HepG2 (cell line): ENCODE measurements at regions not wholly inside any gene's neighbourhood (a gene's known extent, or its start where the extent isn't known, plus 50 kb on each side); places are given as distances from the start of the nearest gene placed in this dataset.
A peak's percentile ranks its signal among the peaks of the same experiment; 100 is the strongest.

Experiments
- FOXP1 ChIP-seq, 2 experiments: fragments of 450-650 bp in 1 of 2; IDR thresholded peaks; 2 replicates each; pipeline ENCODE4 v1.6.1; 2017 to 2018; ENCODE audit warnings: antibody characterized with exemption in 1 of 2
- GFI1 ChIP-seq: sonication (generic); formaldehyde crosslinking; IDR thresholded peaks from 2 replicates; pipeline ENCODE4 v1.5.0; 2020; ENCODE audit warnings: missing genetic modification reagents, mild to moderate bottlenecking, borderline replicate concordance
- KIAA2018 ChIP-seq: sonication (generic); formaldehyde crosslinking; IDR thresholded peaks from 2 replicates; pipeline ENCODE4 v1.5.0; 2020; ENCODE audit warnings: mild to moderate bottlenecking, missing genetic modification reagents, borderline replicate concordance
- PAWR ChIP-seq: sonication (generic); formaldehyde crosslinking; IDR thresholded peaks from 2 replicates; pipeline ENCODE4 v1.4.0; 2020; ENCODE audit warnings: missing genetic modification reagents, mild to moderate bottlenecking, borderline replicate concordance
- SAFB2 ChIP-seq: sonication (generic); formaldehyde crosslinking; IDR thresholded peaks from 2 replicates; pipeline ENCODE4 v1.5.1; 2020; ENCODE audit warnings: missing genetic modification reagents, low read depth, mild to moderate bottlenecking, borderline replicate concordance
- SETDB1 ChIP-seq: sonication (generic); formaldehyde crosslinking; IDR thresholded peaks from 2 replicates; pipeline ENCODE4 v1.5.1; 2020; ENCODE audit warnings: missing genetic modification reagents, mild to moderate bottlenecking, borderline replicate concordance
- SRSF4 ChIP-seq: fragments of 200-400 bp; formaldehyde crosslinking; IDR thresholded peaks from one replicate; pipeline ENCODE4 v1.6.1; 2018; ENCODE audit warnings: mild to moderate bottlenecking, low read depth, low read length, moderate library complexity; ENCODE audit not compliant: poor library complexity, severe bottlenecking
- STAT5B ChIP-seq: sonication (generic); formaldehyde crosslinking; IDR thresholded peaks from 2 replicates; pipeline ENCODE4 v1.4.0; 2020; ENCODE audit warnings: missing genetic modification reagents
- ZHX2 ChIP-seq, 2 experiments: sonication (generic) in 1 of 2; formaldehyde crosslinking in 1 of 2; IDR thresholded peaks; 2 replicates each; pipeline versions ENCODE4 v1.6.1 to v1.9.0; 2014 to 2022; ENCODE audit warnings: antibody characterized with exemption in 1 of 2, borderline replicate concordance in 1 of 2, inconsistent platforms in 1 of 2, low read depth in 1 of 2, missing genetic modification reagents in 1 of 2
- ZMYM2 ChIP-seq: sonication (generic); formaldehyde crosslinking; IDR thresholded peaks from 2 replicates; pipeline ENCODE4 v1.8.0; 2022; ENCODE audit warnings: mild to moderate bottlenecking, missing genetic modification reagents
- ZNF367 ChIP-seq: sonication (generic); formaldehyde crosslinking; IDR thresholded peaks from 2 replicates; pipeline ENCODE4 v1.4.0; 2020; ENCODE audit warnings: missing genetic modification reagents, borderline replicate concordance
- ZNF510 ChIP-seq: sonication (generic); formaldehyde crosslinking; IDR thresholded peaks from 2 replicates; pipeline ENCODE4 v1.4.0; 2020; ENCODE audit warnings: low read depth, mild to moderate bottlenecking, missing genetic modification reagents
- ZNF598 ChIP-seq: sonication (generic); formaldehyde crosslinking; IDR thresholded peaks from 2 replicates; pipeline ENCODE4 v1.5.1; 2020; ENCODE audit warnings: mild to moderate bottlenecking, missing genetic modification reagents, borderline replicate concordance

GRCh38 chr13:107192289-107192688 lies 624.4 kb upstream of the ARGLU1 start (continued):
- TF ChIP-seq PAWR (CRISPR knock-in tag) (no peak), ZHX2 (IDR thresholded peaks at IDR 0.05; ENCODE audit: low read depth) (no peak), ZHX2 (CRISPR knock-in tag; IDR thresholded peaks at IDR 0.05; ENCODE audit: borderline replicate concordance) (no peak), STAT5B (CRISPR knock-in tag) (no peak), SETDB1 (CRISPR knock-in tag) (no peak), ZNF367 (no peak), ZMYM2 (CRISPR knock-in tag) (no peak), KIAA2018 (no peak), ZNF598 (CRISPR knock-in tag) (no peak), GFI1 (peak; percentile 59; the same call in 1 of the 2 replicates), ZNF510 (CRISPR knock-in tag) (no peak), SAFB2 (CRISPR knock-in tag) (no peak), FOXP1 (IDR thresholded peaks at IDR 0.05) (no peak), FOXP1 (CRISPR knock-in tag; IDR thresholded peaks at IDR 0.05) (peak; percentile 86), SRSF4 (no peak)
